Kasumi-1 (cell line): ENCODE measurements at regions not wholly inside any gene's neighbourhood (a gene's known extent, or its start where the extent isn't known, plus 50 kb on each side); places are given as distances from the start of the nearest gene placed in this dataset.
A peak's percentile ranks its signal among the peaks of the same experiment; 100 is the strongest.

Experiments
- DNase-seq, 2 experiments: peaks; one replicate each; lab custom pipeline; 2025; lab: John Stamatoyannopoulos, UW

- DNase-seq: no peak
These were observed 53.6 kb upstream of the NT5E start for GRCh38 chr6:85396159-85396808.

- DNase-seq: no peak
These were observed 54.1 kb upstream of the NT5E start for GRCh38 chr6:85395746-85396145.

GRCh38 chr6:85394853-85395538 is 54.9 kb upstream of the NT5E start:
- DNase-seq: no peak

GRCh38 chr6:85394199-85394598 is 55.7 kb upstream of the NT5E start:
- no peak for DNase-seq

- DNase-seq: no peak
These were observed 57.5 kb upstream of the NT5E start for GRCh38 chr6:85392379-85392778.

- DNase-seq: no peak
These were observed 59.1 kb upstream of the NT5E start for GRCh38 chr6:85390775-85391174.

- no peak for DNase-seq
These were observed 59.7 kb upstream of the NT5E start for GRCh38 chr6:85390105-85390728.

- DNase-seq: no peak
These were observed 60.6 kb upstream of the NT5E start for GRCh38 chr6:85389151-85389797.

GRCh38 chr6:85388531-85388930 is 61.4 kb upstream of the NT5E start:
- no peak for DNase-seq

GRCh38 chr6:85385636-85386315 is 64.1 kb upstream of the NT5E start:
- no peak for DNase-seq

- DNase-seq: no peak
These were observed 66.8 kb upstream of the NT5E start for GRCh38 chr6:85383042-85383441.

- no peak for DNase-seq
These were observed 67.3 kb upstream of the NT5E start for GRCh38 chr6:85382541-85382940.

- DNase-seq: no peak
These were observed 77.0 kb upstream of the NT5E start for GRCh38 chr6:85372915-85373270.

GRCh38 chr6:85372188-85372914 is 77.5 kb upstream of the NT5E start:
- peak in 1 of 2 experiments; percentile 21 for DNase-seq

GRCh38 chr6:85368631-85369030 is 81.3 kb upstream of the NT5E start:
- no peak for DNase-seq

- DNase-seq: peak in 1 of 2 experiments; percentile 18
These were observed 85.5 kb upstream of the NT5E start for GRCh38 chr6:85364344-85364743.

- no peak for DNase-seq
These were observed 86.0 kb upstream of the NT5E start for GRCh38 chr6:85363870-85364269.

- DNase-seq: no peak
These were observed 87.1 kb upstream of the NT5E start for GRCh38 chr6:85362652-85363310.

GRCh38 chr6:85361643-85362014 is 88.3 kb upstream of the NT5E start:
- no peak for DNase-seq

- no peak for DNase-seq
These were observed 88.9 kb upstream of the NT5E start for GRCh38 chr6:85360794-85361642.
